HepG2 (cell line): ENCODE measurements at regions not wholly inside any gene's neighbourhood (a gene's known extent, or its start where the extent isn't known, plus 50 kb on each side); places are given as distances from the start of the nearest gene placed in this dataset.
"Not testable (repeated sequence)": the region's sequence is repeated elsewhere in the genome, so short reads cannot be mapped to it uniquely, and the experiment has no call there.

Experiments used
- ATAC-seq: fragments of 200-7000 bp; cut with Tn5 transposase; 3 replicates; pipeline ENCODE4 v1.9.1; 2020; ENCODE audit warnings: mild to moderate bottlenecking, moderate library complexity
- BruUV-seq: library from RNA; stranded (reverse); fragments of 400-500 nt; replicated peaks from 2 replicates; lab custom pipeline; 2021; lab: Mats Ljungman, UMichigan
- CTCF ChIA-PET: fragments of 300-600 bp; formaldehyde crosslinking; extraction: SDS; loops from one replicate; lab custom pipeline; 2021; ENCODE audit warnings: low total read pairs, inconsistent platforms, low intra/inter-chr PET ratio; lab: Yijun Ruan, JAX
- POLR2A ChIA-PET: fragments of 350-600 bp; sonication (Branson Sonifier 250); formaldehyde crosslinking; loops from one replicate; lab custom pipeline; 2020; ENCODE audit warnings: antibody characterized with exemption, inconsistent platforms; lab: Yijun Ruan, JAX
- DNase-seq: peaks from one replicate; pipeline ENCODE4 v3.0.0-alpha.2; 2015; ENCODE audit warnings: low spot score
- FAIRE-seq: peaks from 3 replicates; lab custom pipeline; 2011; peaks lifted over from hg19 to GRCh38; lab: Jason Lieb, UNC
- H2AFZ ChIP-seq: one replicate; pipeline ENCODE4 v1.6.1; 2011; ENCODE audit warnings: low read length, inconsistent platforms
- H3K27ac ChIP-seq: fragments of 300-600 bp; 3 replicates; pipeline ENCODE4 v1.8.0; 2011; ENCODE audit warnings: mixed run types, mild to moderate bottlenecking, mixed read lengths, low read length, inconsistent platforms; ENCODE audit not compliant: insufficient read depth; ENCODE audit errors: extremely low read length
- H3K27me3 ChIP-seq, 2 experiments: fragments of 200-600 bp in 1 of 2; 2 replicates in 1 of 2; 3 replicates in 1 of 2; pipeline versions ENCODE4 v1.6.0 to v1.8.0; 2011; ENCODE audit warnings: low read length in 2 of 2, mild to moderate bottlenecking in 2 of 2, moderate library complexity in 2 of 2, inconsistent platforms in 1 of 2; ENCODE audit not compliant: insufficient read depth in 2 of 2, control insufficient read depth in 1 of 2
- H3K36me3 ChIP-seq, 2 experiments: fragments of 200-600 bp in 1 of 2; replicated peaks in 1 of 2; 2 replicates in 1 of 2; 3 replicates in 1 of 2; pipeline versions ENCODE4 v1.5.1 to v1.8.0; 2011; ENCODE audit warnings: low read length in 2 of 2, inconsistent platforms in 1 of 2; ENCODE audit not compliant: insufficient read depth in 2 of 2, control insufficient read depth in 1 of 2
- H3K4me1 ChIP-seq: 2 replicates; pipeline ENCODE4 v1.5.1; 2012; ENCODE audit warnings: low read length, inconsistent platforms; ENCODE audit not compliant: insufficient read depth
- H3K4me2 ChIP-seq: 2 replicates; pipeline ENCODE4 v1.6.0; 2011; ENCODE audit warnings: low read depth, low read length, inconsistent platforms
- H3K4me3 ChIP-seq, 3 experiments: fragments of 200-600 bp in 1 of 3; sonication (generic), shearing (Covaris generic) in 1 of 3; replicated peaks in 1 of 3; 2 replicates each; pipeline ENCODE4 v1.5.1; 2011 to 2016; ENCODE audit warnings: low read length in 3 of 3, inconsistent platforms in 2 of 3, low read depth in 2 of 3, mild to moderate bottlenecking in 2 of 3, control low read depth in 1 of 3, mixed read lengths in 1 of 3; ENCODE audit not compliant: insufficient read depth in 1 of 3
- H3K79me2 ChIP-seq: one replicate; pipeline ENCODE4 v1.6.1; 2011; ENCODE audit warnings: low read length, inconsistent platforms; ENCODE audit not compliant: insufficient read depth
- H3K9ac ChIP-seq: 2 replicates; pipeline ENCODE4 v1.6.0; 2011; ENCODE audit warnings: mild to moderate bottlenecking, low read depth, low read length, inconsistent platforms; ENCODE audit not compliant: insufficient read depth
- H3K9me3 ChIP-seq: 2 replicates; pipeline ENCODE4 v1.5.1; 2012; ENCODE audit warnings: mild to moderate bottlenecking, low read length
- H4K20me1 ChIP-seq: 2 replicates; pipeline ENCODE4 v1.6.0; 2011; ENCODE audit warnings: inconsistent platforms, mild to moderate bottlenecking, low read length, moderate library complexity; ENCODE audit not compliant: insufficient read depth
- AGO1 ChIP-seq: fragments of 200-400 bp; formaldehyde crosslinking; IDR thresholded peaks from 2 replicates; pipeline ENCODE4 v1.6.1; 2017; ENCODE audit warnings: mild to moderate bottlenecking, low read depth, low read length, moderate library complexity; ENCODE audit not compliant: poor library complexity, severe bottlenecking
- ATM ChIP-seq: fragments of 450-650 bp; IDR thresholded peaks from 2 replicates; pipeline ENCODE4 v1.7.1; 2017; ENCODE audit warnings: mild to moderate bottlenecking, borderline replicate concordance
- HNRNPUL1 ChIP-seq: fragments of 200-400 bp; formaldehyde crosslinking; IDR thresholded peaks from 2 replicates; pipeline ENCODE4 v1.6.1; 2017; ENCODE audit warnings: low read depth, mild to moderate bottlenecking, low read length, moderate library complexity
- MLLT10 ChIP-seq: sonication (generic); formaldehyde crosslinking; IDR thresholded peaks from 2 replicates; pipeline ENCODE4 v1.4.0; 2020; ENCODE audit warnings: missing genetic modification reagents
- POGK ChIP-seq: sonication (generic); formaldehyde crosslinking; conservative IDR thresholded peaks from 2 replicates; pipeline ENCODE4 v1.8.0; 2022; ENCODE audit warnings: mild to moderate bottlenecking, moderate library complexity, missing genetic modification reagents
- PRDM4 ChIP-seq: sonication (generic); formaldehyde crosslinking; IDR thresholded peaks from 2 replicates; pipeline ENCODE4 v1.9.0; 2021; ENCODE audit warnings: missing genetic modification reagents, borderline replicate concordance
- STAT6 ChIP-seq: sonication (generic); formaldehyde crosslinking; IDR thresholded peaks from 2 replicates; pipeline ENCODE4 v1.4.0; 2020; ENCODE audit warnings: missing genetic modification reagents, mild to moderate bottlenecking, borderline replicate concordance
- TBL1XR1 ChIP-seq: fragments of 150-350 bp; IDR thresholded peaks from 2 replicates; pipeline ENCODE4 v1.6.1; 2014; ENCODE audit warnings: borderline replicate concordance, low read length; ENCODE audit not compliant: partially characterized antibody
- TGIF2 ChIP-seq: IDR thresholded peaks from 2 replicates; pipeline ENCODE4 v1.6.1; 2016; ENCODE audit warnings: control low read depth, missing compliant biosample characterization
- ZBTB38 ChIP-seq: sonication (generic); formaldehyde crosslinking; IDR thresholded peaks from 2 replicates; pipeline ENCODE4 v1.5.1; 2020; ENCODE audit warnings: mild to moderate bottlenecking, missing genetic modification reagents
- ZNF616 ChIP-seq: sonication (generic); formaldehyde crosslinking; IDR thresholded peaks from 2 replicates; pipeline ENCODE4 v1.5.0; 2020; ENCODE audit warnings: low read depth, mild to moderate bottlenecking, missing genetic modification reagents
- ZNF775 ChIP-seq: sonication (generic); formaldehyde crosslinking; IDR thresholded peaks from 2 replicates; pipeline ENCODE4 v1.4.0; 2020; ENCODE audit warnings: missing genetic modification reagents, mild to moderate bottlenecking, moderate library complexity, borderline replicate concordance
- WGBS: methylation state at CpG from one replicate; pipeline ENCODE4 v1.1.6; 2017; ENCODE audit warnings: low lambda C conversion rate; 5-methylcytosine and 5-hydroxymethylcytosine counted together
- in situ Hi-C: cut with HindIII; loops from 2 replicates; pipeline ENCODE4 v1.10.0; 2017; ENCODE audit warnings: low pct_unique_long_range_greater_than_20kb; ENCODE audit not compliant: extremely low pct_ligation_motif_present
- intact Hi-C: fragments of 100-400 bp; cut with micrococcal nuclease; formaldehyde crosslinking; loops from one replicate; pipeline ENCODE4 v1.10.0; 2022; ENCODE audit not compliant: unreplicated experiment

GRCh38 chrX:65058626-65059025, 82.4 kb upstream of the ZC4H2 start:
- H3K9me3 ChIP-seq, H3K4me2 ChIP-seq, BruUV-seq, CTCF ChIA-PET, H3K27ac ChIP-seq, FAIRE-seq, H3K36me3 ChIP-seq, H3K79me2 ChIP-seq, H2AFZ ChIP-seq, H3K9ac ChIP-seq, POLR2A ChIA-PET, in situ Hi-C loops, ATAC-seq, H3K4me1 ChIP-seq, DNase-seq, intact Hi-C loops, H3K4me3 ChIP-seq, H3K27me3 ChIP-seq, H4K20me1 ChIP-seq: not testable (repeated sequence)
- WGBS = no CpG with 5 or more reads among the region's 14 CpGs

- Histone ChIP-seq H2AFZ (no peak overlapping the region), H3K36me3 (no peaks in the 10 kb centered on the region), H4K20me1 (no peaks in the 10 kb centered on the region), H3K79me2 (no peaks in the 10 kb centered on the region), H3K27me3 (no peaks in the 10 kb centered on the region), H3K9ac (no peak overlapping the region), H3K4me2 (no peak overlapping the region), H3K27ac (no peak overlapping the region), H3K4me1 (no peaks in the 10 kb centered on the region), H3K4me3 (no peak overlapping the region), H3K9me3 (no peaks in the 10 kb centered on the region; the same call in 1 of the 2 replicates)
- CTCF ChIA-PET = no interaction called here
- ATAC-seq (no peak), FAIRE-seq (no peak), DNase-seq (no peak)
- POLR2A ChIA-PET = interaction anchor here (0.7 kb wide), 1 partner anchor 149 kb away, joined by 3 read pairs; no protein-coding TSS in a partner anchor
- in situ Hi-C loops = no loop called here
- WGBS = 80% methylated on average over 3 of the region's 3 CpGs
- intact Hi-C loops = no loop called here
- TF ChIP-seq POGK (CRISPR knock-in tag) (no peak), ATM (no peak), AGO1 (no peak), MLLT10 (no peak), STAT6 (no peak), PRDM4 (CRISPR knock-in tag) (no peak), TGIF2 (CRISPR knock-in tag) (no peak), TBL1XR1 (no peak), ZNF775 (CRISPR knock-in tag) (no peak), ZNF616 (CRISPR knock-in tag) (no peak), ZBTB38 (CRISPR knock-in tag) (no peak), HNRNPUL1 (no peak)
- no TSS peak for BruUV-seq
Measured at GRCh38 chrX:65045001-65045400, 68.8 kb upstream of the ZC4H2 start.
